ENCODE measurements at regions not wholly inside any gene's neighbourhood (a gene's known extent, or its start where the extent isn't known, plus 50 kb on each side); places are given as distances from the start of the nearest gene placed in this dataset.

GRCh38 chr3:147797095-147797494, 387.9 kb downstream of the ZIC1 start:
- ChIA-PET CTCF (no interaction called here), POLR2A (no interaction called here)
- TF ChIP-seq SUZ12 (IDR thresholded peaks at IDR 0.05) (no peak), FOXK2 (IDR thresholded peaks at IDR 0.05) (no peak), L3MBTL2 (conservative IDR thresholded peaks at IDR 0.05) (no peak), BHLHE40 (IDR thresholded peaks at IDR 0.05; ENCODE audit: borderline replicate concordance) (no peak), FOXA1 (IDR thresholded peaks at IDR 0.05) (no peak), FOXM1 (IDR thresholded peaks at IDR 0.05; ENCODE audit: borderline replicate concordance) (no peak), LEF1 (IDR thresholded peaks at IDR 0.05; ENCODE audit: borderline replicate concordance) (no peak), ELF4 (IDR thresholded peaks at IDR 0.05) (no peak), ZNF384 (IDR thresholded peaks at IDR 0.05) (no peak), HDGF (IDR thresholded peaks at IDR 0.05; ENCODE audit: borderline replicate concordance) (no peak), NFRKB (IDR thresholded peaks at IDR 0.05) (no peak), CTBP1 (IDR thresholded peaks at IDR 0.05; ENCODE audit: borderline replicate concordance) (no peak), PKNOX1 (IDR thresholded peaks at IDR 0.05) (no peak), TARDBP (IDR thresholded peaks at IDR 0.05) (no peak), ARNT (IDR thresholded peaks at IDR 0.05) (no peak), SP1 (IDR thresholded peaks at IDR 0.05) (no peak)
- DNase-seq (ENCODE audit: extremely low spot score): no peak

DNA sequence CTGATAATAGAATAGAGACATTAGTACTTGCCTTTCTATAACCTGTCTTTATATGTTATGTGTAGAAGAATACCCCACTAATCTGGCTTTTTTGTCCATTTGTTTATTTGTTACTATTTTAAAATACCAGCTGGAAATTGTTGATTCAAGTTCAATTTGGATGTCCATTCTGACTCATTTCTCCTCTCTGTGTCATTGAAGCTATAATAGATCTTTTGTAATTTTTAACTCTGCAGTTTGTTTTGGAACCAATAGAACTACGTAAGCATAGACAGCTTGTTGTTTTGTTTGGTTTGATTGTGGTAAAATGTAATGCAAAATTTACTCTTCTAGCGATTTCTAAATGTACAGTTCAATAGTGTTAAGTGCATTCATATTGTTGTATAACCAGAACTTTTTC, 390.4 kb downstream of the ZIC1 start:
- CTCF ChIA-PET: no interaction called here
- POLR2A ChIA-PET: no interaction called here
- no peak for DNase-seq (ENCODE audit: extremely low spot score)
- no peak for TF ChIP-seq FOXA1 (IDR thresholded peaks at IDR 0.05)
- TF ChIP-seq TARDBP (IDR thresholded peaks at IDR 0.05): no peak
- no peak for TF ChIP-seq SP1 (IDR thresholded peaks at IDR 0.05)
- no peak for TF ChIP-seq FOXM1 (IDR thresholded peaks at IDR 0.05; ENCODE audit: borderline replicate concordance)
- no peak for TF ChIP-seq SUZ12 (IDR thresholded peaks at IDR 0.05)
- no peak for TF ChIP-seq L3MBTL2 (conservative IDR thresholded peaks at IDR 0.05)
- TF ChIP-seq BHLHE40 (IDR thresholded peaks at IDR 0.05; ENCODE audit: borderline replicate concordance): no peak
- no peak for TF ChIP-seq NFRKB (IDR thresholded peaks at IDR 0.05)
- no peak for TF ChIP-seq FOXK2 (IDR thresholded peaks at IDR 0.05)
- no peak for TF ChIP-seq ZNF384 (IDR thresholded peaks at IDR 0.05)
- TF ChIP-seq CTBP1 (IDR thresholded peaks at IDR 0.05; ENCODE audit: borderline replicate concordance): no peak
- TF ChIP-seq ELF4 (IDR thresholded peaks at IDR 0.05): no peak
- no peak for TF ChIP-seq ARNT (IDR thresholded peaks at IDR 0.05)
- TF ChIP-seq HDGF (IDR thresholded peaks at IDR 0.05; ENCODE audit: borderline replicate concordance): no peak
- no peak for TF ChIP-seq PKNOX1 (IDR thresholded peaks at IDR 0.05)
- no peak for TF ChIP-seq LEF1 (IDR thresholded peaks at IDR 0.05; ENCODE audit: borderline replicate concordance)

- ChIA-PET CTCF (no interaction called here), POLR2A (no interaction called here)
- DNase-seq (ENCODE audit: extremely low spot score): no peak
- no peak for TF ChIP-seq SP1 (IDR thresholded peaks at IDR 0.05)
- no peak for TF ChIP-seq CTBP1 (IDR thresholded peaks at IDR 0.05; ENCODE audit: borderline replicate concordance)
- TF ChIP-seq ELF4 (IDR thresholded peaks at IDR 0.05): no peak
- TF ChIP-seq L3MBTL2 (conservative IDR thresholded peaks at IDR 0.05): no peak
- no peak for TF ChIP-seq HDGF (IDR thresholded peaks at IDR 0.05; ENCODE audit: borderline replicate concordance)
- TF ChIP-seq LEF1 (IDR thresholded peaks at IDR 0.05; ENCODE audit: borderline replicate concordance): no peak
- no peak for TF ChIP-seq FOXK2 (IDR thresholded peaks at IDR 0.05)
- no peak for TF ChIP-seq FOXM1 (IDR thresholded peaks at IDR 0.05; ENCODE audit: borderline replicate concordance)
- no peak for TF ChIP-seq TARDBP (IDR thresholded peaks at IDR 0.05)
- TF ChIP-seq PKNOX1 (IDR thresholded peaks at IDR 0.05): no peak
- no peak for TF ChIP-seq ZNF384 (IDR thresholded peaks at IDR 0.05)
- no peak for TF ChIP-seq ARNT (IDR thresholded peaks at IDR 0.05)
- no peak for TF ChIP-seq NFRKB (IDR thresholded peaks at IDR 0.05)
- no peak for TF ChIP-seq SUZ12 (IDR thresholded peaks at IDR 0.05)
- TF ChIP-seq BHLHE40 (IDR thresholded peaks at IDR 0.05; ENCODE audit: borderline replicate concordance): no peak
- TF ChIP-seq FOXA1 (IDR thresholded peaks at IDR 0.05): no peak
Observed at GRCh38 chr3:147807776-147808175, 398.6 kb downstream of the ZIC1 start.

DNA sequence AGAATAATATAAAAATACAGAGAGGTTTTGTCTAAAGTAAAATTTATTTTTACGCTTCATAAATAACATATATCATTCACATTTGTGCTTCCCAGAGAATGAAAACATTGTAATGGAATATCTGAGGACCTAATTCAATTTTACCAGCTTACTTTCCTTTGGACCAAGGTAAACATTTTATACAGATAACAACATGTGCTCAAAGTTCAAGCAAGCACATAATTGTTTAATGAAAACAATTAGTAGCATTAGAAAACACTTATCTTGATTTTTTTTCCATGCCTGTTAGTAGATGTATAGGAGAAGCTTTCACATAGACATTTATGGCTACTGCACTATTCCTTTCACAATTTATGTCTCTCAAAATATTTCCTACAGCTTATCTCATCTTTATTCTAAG, 400.0 kb downstream of the ZIC1 start:
- DNase-seq (ENCODE audit: extremely low spot score): no peak
- ChIA-PET CTCF (interaction anchor here (0.8 kb wide), 1 partner anchor 10 kb away, joined by 3 read pairs; no protein-coding TSS in a partner anchor), POLR2A (no interaction called here)
- no peak for TF ChIP-seq CTBP1 (IDR thresholded peaks at IDR 0.05; ENCODE audit: borderline replicate concordance)
- TF ChIP-seq LEF1 (IDR thresholded peaks at IDR 0.05; ENCODE audit: borderline replicate concordance): no peak
- TF ChIP-seq FOXK2 (IDR thresholded peaks at IDR 0.05): no peak
- TF ChIP-seq HDGF (IDR thresholded peaks at IDR 0.05; ENCODE audit: borderline replicate concordance): no peak
- no peak for TF ChIP-seq ARNT (IDR thresholded peaks at IDR 0.05)
- no peak for TF ChIP-seq SP1 (IDR thresholded peaks at IDR 0.05)
- no peak for TF ChIP-seq L3MBTL2 (conservative IDR thresholded peaks at IDR 0.05)
- TF ChIP-seq SUZ12 (IDR thresholded peaks at IDR 0.05): no peak

- no peak for DNase-seq (ENCODE audit: extremely low spot score)
- ChIA-PET CTCF (no interaction called here), POLR2A (no interaction called here)
- TF ChIP-seq TARDBP (IDR thresholded peaks at IDR 0.05) (no peak), BHLHE40 (IDR thresholded peaks at IDR 0.05; ENCODE audit: borderline replicate concordance) (no peak), FOXM1 (IDR thresholded peaks at IDR 0.05; ENCODE audit: borderline replicate concordance) (no peak)
Observed at GRCh38 chr3:147812186-147812911, 403.2 kb downstream of the ZIC1 start.

DNA sequence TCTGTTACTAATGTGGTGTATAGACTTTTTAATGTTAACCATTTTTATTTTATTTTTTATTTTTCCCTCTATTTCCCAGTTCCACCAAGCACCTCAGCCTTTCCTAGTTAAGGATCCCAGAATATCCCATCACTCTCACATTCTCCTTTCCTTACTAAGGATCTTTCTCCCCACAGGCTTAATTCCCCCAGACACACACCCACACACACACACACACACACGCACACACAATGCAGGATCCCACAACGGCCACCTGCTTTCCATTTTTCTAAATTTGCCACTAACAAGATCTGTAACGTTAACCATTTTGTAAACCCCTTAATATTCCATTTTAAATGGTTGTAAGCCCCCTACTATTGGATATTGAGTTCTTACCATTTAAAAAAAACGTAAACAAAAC, 404.1 kb downstream of the ZIC1 start:
- no peak for DNase-seq (ENCODE audit: extremely low spot score)
- POLR2A ChIA-PET: no interaction called here
- CTCF ChIA-PET: no interaction called here
- TF ChIP-seq ELF4 (IDR thresholded peaks at IDR 0.05) (no peak), NFRKB (IDR thresholded peaks at IDR 0.05) (no peak), PKNOX1 (IDR thresholded peaks at IDR 0.05) (no peak), ZNF384 (IDR thresholded peaks at IDR 0.05) (no peak), FOXA1 (IDR thresholded peaks at IDR 0.05) (no peak), ARNT (IDR thresholded peaks at IDR 0.05) (no peak), SP1 (IDR thresholded peaks at IDR 0.05) (no peak), HDGF (IDR thresholded peaks at IDR 0.05; ENCODE audit: borderline replicate concordance) (no peak), BHLHE40 (IDR thresholded peaks at IDR 0.05; ENCODE audit: borderline replicate concordance) (no peak), CTBP1 (IDR thresholded peaks at IDR 0.05; ENCODE audit: borderline replicate concordance) (no peak), LEF1 (IDR thresholded peaks at IDR 0.05; ENCODE audit: borderline replicate concordance) (no peak), FOXK2 (IDR thresholded peaks at IDR 0.05) (no peak), FOXM1 (IDR thresholded peaks at IDR 0.05; ENCODE audit: borderline replicate concordance) (no peak), SUZ12 (IDR thresholded peaks at IDR 0.05) (no peak), TARDBP (IDR thresholded peaks at IDR 0.05) (no peak)

Measured in HEK293T (cell line).